Esophagus squamous epithelium (tissue), 5 donors: ENCODE measurements at regions not wholly inside any gene's neighbourhood (a gene's known extent, or its start where the extent isn't known, plus 50 kb on each side); places are given as distances from the start of the nearest gene placed in this dataset.

Experiments
- DNase-seq: peaks from one replicate; lab custom pipeline; 2025; lab: John Stamatoyannopoulos, UW
- H3K27ac ChIP-seq, 4 donors: fragments of 200-600 bp; sonication (generic); one replicate each; pipeline ENCODE4 v1.5.1; 2016 to 2019; ENCODE audit warnings: mild to moderate bottlenecking in 1 of 4
- H3K27me3 ChIP-seq, 4 donors: fragments of 200-600 bp; sonication (generic); 1 replicate in 3 of 4; 2 replicates in 1 of 4; pipeline versions ENCODE4 v1.5.1 to v1.6.0; 2017 to 2021; ENCODE audit warnings: antibody characterized with exemption in 1 of 4
- H3K36me3 ChIP-seq, 3 donors: fragments of 200-600 bp; sonication (generic); one replicate each; pipeline ENCODE4 v1.5.1; 2016 to 2019
- H3K4me1 ChIP-seq, 3 donors: fragments of 200-600 bp; sonication (generic); one replicate each; pipeline ENCODE4 v1.5.1; 2017 to 2019
- H3K4me3 ChIP-seq, 4 donors: fragments of 200-600 bp; sonication (generic); 1 replicate in 3 of 4; 2 replicates in 1 of 4; pipeline ENCODE4 v1.5.1; 2016 to 2019; ENCODE audit warnings: mild to moderate bottlenecking in 2 of 4, moderate library complexity in 1 of 4
- H3K9me3 ChIP-seq, 3 donors: fragments of 200-600 bp; sonication (generic); one replicate each; pipeline ENCODE4 v1.5.1; 2016 to 2019
- POLR2A ChIP-seq, 4 donors: fragments of 450-650 bp; IDR thresholded peaks; one replicate each; pipeline ENCODE4 v1.6.1; 2017; ENCODE audit warnings: antibody characterized with exemption in 4 of 4, mild to moderate bottlenecking in 4 of 4, moderate library complexity in 3 of 4
- WGBS, 2 donors: methylation state at CpG; one replicate each; pipeline ENCODE4 v1.1.5; 2018; 5-methylcytosine and 5-hydroxymethylcytosine counted together
- intact Hi-C: fragments of 100-400 bp; cut with DNase I; formaldehyde crosslinking; loops from one replicate; pipeline ENCODE4 v1.15.0; 2022
- TF ChIP-seq, protein P1 (sequence below), 6 experiments: fragments of 450-650 bp in 4 of 6; fragments of 200-600 bp in 2 of 6; sonication (generic) in 2 of 6; IDR thresholded peaks; one replicate each; pipeline ENCODE4 v1.5.1; 2016 to 2019; ENCODE audit warnings: antibody characterized with exemption in 6 of 6, mild to moderate bottlenecking in 4 of 6, moderate library complexity in 4 of 6
- donor health status: DM: yes; HTN: yes; CAD: no.

DNA sequence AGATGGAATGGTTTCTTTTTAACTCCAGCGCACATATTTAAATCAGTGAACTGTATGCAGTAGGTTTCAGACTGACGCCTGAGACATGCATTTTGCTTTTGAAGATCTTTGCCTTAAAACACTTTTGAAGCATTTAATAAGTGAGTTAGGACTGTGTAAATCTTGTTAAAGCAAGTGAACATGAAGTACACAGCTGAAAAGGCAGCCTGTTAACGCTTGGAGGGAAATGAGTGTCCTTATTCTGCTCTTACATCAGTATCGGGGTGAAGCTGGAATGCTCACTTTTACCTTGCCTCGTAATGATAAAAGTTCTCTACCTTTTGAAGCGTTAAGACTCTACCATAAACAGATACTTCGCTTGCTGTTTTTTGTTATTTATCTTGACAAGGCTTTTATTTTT is 552.2 kb downstream of the ZNF608 start:
- TF ChIP-seq, protein P1, sequence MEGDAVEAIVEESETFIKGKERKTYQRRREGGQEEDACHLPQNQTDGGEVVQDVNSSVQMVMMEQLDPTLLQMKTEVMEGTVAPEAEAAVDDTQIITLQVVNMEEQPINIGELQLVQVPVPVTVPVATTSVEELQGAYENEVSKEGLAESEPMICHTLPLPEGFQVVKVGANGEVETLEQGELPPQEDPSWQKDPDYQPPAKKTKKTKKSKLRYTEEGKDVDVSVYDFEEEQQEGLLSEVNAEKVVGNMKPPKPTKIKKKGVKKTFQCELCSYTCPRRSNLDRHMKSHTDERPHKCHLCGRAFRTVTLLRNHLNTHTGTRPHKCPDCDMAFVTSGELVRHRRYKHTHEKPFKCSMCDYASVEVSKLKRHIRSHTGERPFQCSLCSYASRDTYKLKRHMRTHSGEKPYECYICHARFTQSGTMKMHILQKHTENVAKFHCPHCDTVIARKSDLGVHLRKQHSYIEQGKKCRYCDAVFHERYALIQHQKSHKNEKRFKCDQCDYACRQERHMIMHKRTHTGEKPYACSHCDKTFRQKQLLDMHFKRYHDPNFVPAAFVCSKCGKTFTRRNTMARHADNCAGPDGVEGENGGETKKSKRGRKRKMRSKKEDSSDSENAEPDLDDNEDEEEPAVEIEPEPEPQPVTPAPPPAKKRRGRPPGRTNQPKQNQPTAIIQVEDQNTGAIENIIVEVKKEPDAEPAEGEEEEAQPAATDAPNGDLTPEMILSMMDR (IDR thresholded peaks at IDR 0.05), result no peak
- TF ChIP-seq POLR2A (IDR thresholded peaks at IDR 0.05), result no peak
- Histone ChIP-seq H3K9me3 (no peaks in the 10 kb centered on the region), H3K4me3 (no peak overlapping the region), H3K27ac (no peak overlapping the region), H3K27me3 (no peaks in the 10 kb centered on the region), H3K4me1 (no peaks in the 10 kb centered on the region), H3K36me3 (no peaks in the 10 kb centered on the region)
- 88 to 90% methylated on average over 7 of the region's 7 CpGs for WGBS, 2 donors
- DNase-seq, result no peak
- intact Hi-C loops, result no loop called here

DNA sequence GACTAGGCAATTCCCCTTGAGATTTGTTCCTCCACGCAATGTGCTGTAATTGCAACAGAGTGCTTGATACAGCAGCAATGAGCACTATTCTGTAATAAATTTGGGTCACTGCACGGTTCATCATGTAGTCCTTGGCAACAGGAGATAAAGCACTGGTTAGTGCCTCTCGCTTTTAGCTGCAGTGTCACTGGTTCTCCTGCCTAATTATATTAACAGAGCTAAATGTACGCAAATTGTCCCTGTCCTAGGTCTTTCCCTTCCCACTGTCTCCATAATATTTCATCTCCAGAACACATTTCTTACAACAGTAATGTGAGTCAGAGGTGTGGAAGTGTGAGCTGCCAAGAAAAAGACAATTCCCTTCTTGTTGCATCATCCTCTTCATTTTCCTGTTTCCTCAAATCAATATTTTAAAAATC is 553.1 kb downstream of the ZNF608 start:
- H3K27ac ChIP-seq, result no peak overlapping the region
- intact Hi-C loops, result no loop called here
- no peak for TF ChIP-seq POLR2A (IDR thresholded peaks at IDR 0.05)
- TF ChIP-seq, protein P1 (IDR thresholded peaks at IDR 0.05), result no peak
- no peaks in the 10 kb centered on the region for H3K27me3 ChIP-seq
- WGBS, 2 donors, result 56 to 64% methylated on average over 4 of the region's 4 CpGs
- no peak overlapping the region for H3K4me3 ChIP-seq
- no peaks in the 10 kb centered on the region for H3K36me3 ChIP-seq
- H3K9me3 ChIP-seq, result no peaks in the 10 kb centered on the region
- no peaks in the 10 kb centered on the region for H3K4me1 ChIP-seq
- DNase-seq, result no peak

DNA sequence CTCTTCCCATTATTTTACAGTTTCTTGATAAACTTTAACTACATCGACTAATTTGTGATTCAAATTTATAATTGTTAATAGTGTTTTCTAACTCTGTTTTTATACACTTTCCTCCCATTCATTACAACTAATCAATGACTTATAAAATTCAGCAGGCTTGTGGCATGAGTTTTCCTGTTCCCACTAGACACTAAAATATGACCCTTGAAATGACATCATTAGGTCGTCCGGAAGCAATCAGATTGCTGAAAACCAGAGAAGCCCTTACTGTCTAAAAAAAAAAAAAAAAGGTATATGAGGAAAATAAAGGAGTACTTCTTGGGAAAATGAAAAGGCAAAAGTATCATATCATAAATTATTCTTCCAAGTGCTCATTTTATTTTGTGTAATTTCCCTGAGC is 553.7 kb downstream of the ZNF608 start:
- Histone ChIP-seq H3K9me3 (no peaks in the 10 kb centered on the region), H3K27me3 (no peaks in the 10 kb centered on the region), H3K4me1 (no peaks in the 10 kb centered on the region), H3K27ac (no peak overlapping the region), H3K36me3 (no peaks in the 10 kb centered on the region), H3K4me3 (no peak overlapping the region)
- DNase-seq, result no peak
- TF ChIP-seq, protein P1 (IDR thresholded peaks at IDR 0.05), result no peak
- no peak for TF ChIP-seq POLR2A (IDR thresholded peaks at IDR 0.05)
- 93 to 100% methylated on average over 3 of the region's 3 CpGs for WGBS, 2 donors
- intact Hi-C loops, result no loop called here

DNA sequence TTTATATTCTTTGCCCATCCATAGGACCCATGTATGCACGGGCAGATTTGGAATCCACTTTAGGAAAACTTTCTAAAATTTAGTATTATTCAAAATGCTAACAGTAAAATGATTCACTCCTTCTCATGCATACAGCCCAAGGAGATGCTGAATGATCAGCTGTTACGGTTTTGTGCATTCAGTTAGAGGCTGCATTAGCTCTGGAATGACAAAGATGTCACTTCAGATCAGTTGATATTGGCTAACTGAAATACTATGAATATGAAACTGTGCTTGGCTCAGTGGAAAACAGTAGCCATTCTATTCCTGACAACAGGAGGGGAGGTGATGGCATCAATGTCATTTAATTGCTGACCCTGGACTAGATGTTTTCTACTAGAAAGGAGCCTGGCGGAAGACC is 560.7 kb downstream of the ZNF608 start:
- Histone ChIP-seq H3K36me3 (no peaks in the 10 kb centered on the region), H3K4me3 (no peak overlapping the region), H3K4me1 (peaks cover 0 to 9% (median under 1%) of the 10 kb centered on the region in 3 donors), H3K27me3 (no peaks in the 10 kb centered on the region), H3K27ac (no peak overlapping the region), H3K9me3 (no peaks in the 10 kb centered on the region)
- TF ChIP-seq, protein P1 (IDR thresholded peaks at IDR 0.05), result no peak
- no peak for TF ChIP-seq POLR2A (IDR thresholded peaks at IDR 0.05)
- intact Hi-C loops, result no loop called here
- DNase-seq, result no peak
- 83 to 90% methylated on average over 3 of the region's 3 CpGs for WGBS, 2 donors

DNA sequence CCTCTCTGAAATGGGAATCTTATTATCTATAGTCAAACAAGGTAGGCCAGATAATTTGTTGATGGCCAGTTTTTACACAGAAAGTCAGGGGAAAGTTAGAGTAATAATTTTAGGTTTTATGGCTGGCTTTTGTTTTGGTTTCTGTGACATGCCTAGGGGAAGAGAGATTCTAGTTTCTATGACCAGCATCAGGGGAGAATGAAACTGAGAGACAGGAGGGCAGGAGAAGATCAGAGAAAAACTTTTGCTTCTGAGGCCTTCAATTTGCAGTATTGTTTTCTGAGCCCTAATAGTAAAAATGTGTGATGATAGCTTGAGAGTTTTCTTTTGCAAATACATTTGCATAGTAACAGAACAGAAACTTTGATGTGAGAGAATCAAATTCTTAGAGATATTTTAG is 564.3 kb downstream of the ZNF608 start:
- H3K9me3 ChIP-seq, result no peaks in the 10 kb centered on the region
- H3K4me1 ChIP-seq, result peaks cover 0 to 13% (median 3%) of the 10 kb centered on the region in 3 donors
- no peaks in the 10 kb centered on the region for H3K27me3 ChIP-seq
- H3K27ac ChIP-seq, result no peak overlapping the region
- no peak for DNase-seq
- intact Hi-C loops, result no loop called here
- H3K4me3 ChIP-seq, result no peak overlapping the region
- no peaks in the 10 kb centered on the region for H3K36me3 ChIP-seq
- no peak for TF ChIP-seq POLR2A (IDR thresholded peaks at IDR 0.05)
- TF ChIP-seq, protein P1 (IDR thresholded peaks at IDR 0.05), result no peak
